Endothelial cell of umbilical vein (primary cell): ENCODE measurements at regions not wholly inside any gene's neighbourhood (a gene's known extent, or its start where the extent isn't known, plus 50 kb on each side); places are given as distances from the start of the nearest gene placed in this dataset.

Experiments used
- BruUV-seq: library from RNA; stranded (reverse); fragments of 400-500 nt; replicated peaks from 2 replicates; lab custom pipeline; 2021; lab: Mats Ljungman, UMichigan
- CTCF ChIA-PET: fragments of 300-600, 350-600 bp; sonication (Branson Sonifier 250); formaldehyde crosslinking; loops from one replicate; lab custom pipeline; 2021; ENCODE audit warnings: antibody characterized with exemption, inconsistent platforms; lab: Charles Lee
- POLR2A ChIA-PET: fragments of 300-600, 350-600 bp; sonication (Branson Sonifier 250); formaldehyde crosslinking; loops from one replicate; lab custom pipeline; 2021; ENCODE audit warnings: antibody characterized with exemption, inconsistent platforms; lab: Charles Lee
- DNase-seq: peaks from one replicate; pipeline ENCODE4 v3.0.0-alpha.2; 2011; ENCODE audit warnings: low read depth, low spot score
- FAIRE-seq: peaks from 2 replicates; lab custom pipeline; 2011; peaks lifted over from hg19 to GRCh38; lab: Jason Lieb, UNC
- H2AFZ ChIP-seq: 2 replicates; pipeline ENCODE4 v1.6.0; 2012; ENCODE audit warnings: low read depth, low read length, control low read depth, inconsistent platforms
- H3K27ac ChIP-seq: 2 replicates; pipeline ENCODE4 v1.5.1; 2011; ENCODE audit warnings: low read depth, mild to moderate bottlenecking, control low read depth, low read length, moderate library complexity; ENCODE audit not compliant: insufficient read depth
- H3K27me3 ChIP-seq, 2 experiments: 2 replicates each; pipeline versions ENCODE4 v1.6.0 to v1.6.1; 2011; ENCODE audit warnings: low read length in 2 of 2, mixed read lengths in 1 of 2; ENCODE audit not compliant: control insufficient read depth in 2 of 2, insufficient read depth in 2 of 2
- H3K36me3 ChIP-seq, 2 experiments: 2 replicates in 1 of 2; 3 replicates in 1 of 2; pipeline ENCODE4 v1.5.1; 2011; ENCODE audit warnings: low read length in 2 of 2, mild to moderate bottlenecking in 1 of 2, moderate library complexity in 1 of 2; ENCODE audit not compliant: control insufficient read depth in 2 of 2, insufficient read depth in 2 of 2; ENCODE audit errors: extremely low read depth in 1 of 2
- H3K4me1 ChIP-seq: 3 replicates; pipeline ENCODE4 v1.5.1; 2011; ENCODE audit warnings: mild to moderate bottlenecking, low read length; ENCODE audit not compliant: control insufficient read depth, insufficient read depth; ENCODE audit errors: extremely low read depth
- H3K4me2 ChIP-seq: 2 replicates; pipeline ENCODE4 v1.6.1; 2011; ENCODE audit warnings: low read length, control low read depth, mixed read lengths; ENCODE audit not compliant: insufficient read depth
- H3K4me3 ChIP-seq, 3 experiments: fragments of 200-600 bp in 1 of 3; sonication (generic), shearing (Covaris generic) in 1 of 3; replicated peaks in 1 of 3; 2 replicates each; pipeline ENCODE4 v1.5.1; 2011 to 2016; ENCODE audit warnings: control low read depth in 3 of 3, low read length in 3 of 3, mild to moderate bottlenecking in 2 of 3, inconsistent platforms in 1 of 3, low read depth in 1 of 3, moderate library complexity in 1 of 3; ENCODE audit not compliant: insufficient read depth in 1 of 3
- H3K79me2 ChIP-seq: 2 replicates; pipeline ENCODE4 v1.6.0; 2012; ENCODE audit warnings: low read length, inconsistent platforms; ENCODE audit not compliant: control insufficient read depth, insufficient read depth
- H3K9ac ChIP-seq: replicated peaks from 2 replicates; pipeline ENCODE3; 2011; ENCODE audit warnings: low read length, control low read depth; ENCODE audit not compliant: insufficient read depth; ENCODE audit errors: extremely low read depth
- H3K9me1 ChIP-seq: replicated peaks from 3 replicates; pipeline ENCODE4 v1.6.0; 2011; ENCODE audit warnings: mild to moderate bottlenecking, low read length; ENCODE audit not compliant: control insufficient read depth, insufficient read depth; ENCODE audit errors: extremely low read depth
- H3K9me3 ChIP-seq: replicated peaks from 2 replicates; pipeline ENCODE4 v1.5.1; 2012; ENCODE audit warnings: low read length, inconsistent platforms; ENCODE audit not compliant: control insufficient read depth, insufficient read depth
- H4K20me1 ChIP-seq: replicated peaks from 2 replicates; pipeline ENCODE3; 2011; ENCODE audit warnings: mild to moderate bottlenecking, low read length; ENCODE audit not compliant: control insufficient read depth, insufficient read depth; ENCODE audit errors: extremely low read depth
- CTCF ChIP-seq, 2 donors: IDR thresholded peaks; 1 replicate in 1 of 2; 2 replicates in 1 of 2; pipeline ENCODE4 v1.5.1; 2011; ENCODE audit warnings: low read length in 2 of 2, mild to moderate bottlenecking in 2 of 2, moderate library complexity in 2 of 2, control low read depth in 1 of 2, inconsistent platforms in 1 of 2, low read depth in 1 of 2; ENCODE audit not compliant: insufficient read depth in 1 of 2; ENCODE audit errors: extremely low read depth in 1 of 2
- EZH2 ChIP-seq: IDR thresholded peaks from 2 replicates; pipeline ENCODE4 v1.6.1; 2012; ENCODE audit warnings: borderline replicate concordance, low read depth, mild to moderate bottlenecking, moderate library complexity, low read length, inconsistent platforms; ENCODE audit not compliant: severe bottlenecking
- FOS ChIP-seq: IDR thresholded peaks from 2 replicates; pipeline ENCODE4 v1.6.1; 2011; ENCODE audit warnings: mild to moderate bottlenecking, low read length, moderate library complexity, borderline replicate concordance; ENCODE audit not compliant: insufficient read depth
- GATA2 ChIP-seq: IDR thresholded peaks from 2 replicates; pipeline ENCODE4 v1.7.0; 2011; ENCODE audit warnings: low read depth, mild to moderate bottlenecking, moderate library complexity, mixed read lengths, low read length; ENCODE audit not compliant: insufficient read length, insufficient read depth
- JUN ChIP-seq: IDR thresholded peaks from 2 replicates; pipeline ENCODE4 v1.6.1; 2011; ENCODE audit warnings: borderline replicate concordance, low read depth; ENCODE audit not compliant: insufficient read length, insufficient read depth
- MAX ChIP-seq: IDR thresholded peaks from 2 replicates; pipeline ENCODE4 v1.6.1; 2011; ENCODE audit not compliant: insufficient read depth, insufficient read length
- MYC ChIP-seq: IDR thresholded peaks from one replicate; pipeline ENCODE4 v1.6.1; 2011; ENCODE audit warnings: mild to moderate bottlenecking, low read depth, low read length
- POLR2A ChIP-seq: IDR thresholded peaks from 2 replicates; pipeline ENCODE4 v1.6.1; 2012; ENCODE audit warnings: low read depth, mild to moderate bottlenecking, control low read depth, low read length
- POLR2AphosphoS5 ChIP-seq: IDR thresholded peaks from 2 replicates; pipeline ENCODE4 v1.6.1; 2012; ENCODE audit warnings: low read depth, mild to moderate bottlenecking, control low read depth, low read length, moderate library complexity; ENCODE audit not compliant: insufficient read depth
- dilution Hi-C: fragments of 300-500 bp; cut with MboI; formaldehyde crosslinking; loops from one replicate; pipeline ENCODE4 v1.15.0; 2019; ENCODE audit warnings: low sequenced_read_pairs; ENCODE audit not compliant: extremely low pct_ligation_motif_present
- intact Hi-C: fragments of 100-400 bp; cut with micrococcal nuclease; formaldehyde crosslinking; loops from one replicate; pipeline ENCODE4 v1.10.0; 2022

- DNase-seq (no peak), FAIRE-seq (no peak)
- dilution Hi-C loops (no loop called here), intact Hi-C loops (no loop called here)
- Histone ChIP-seq H4K20me1 (no peaks in the 10 kb centered on the region), H3K4me3 (no peak overlapping the region), H3K9ac (no peak overlapping the region), H3K9me3 (no peaks in the 10 kb centered on the region), H3K4me2 (no peak overlapping the region), H3K36me3 (no peaks in the 10 kb centered on the region), H3K79me2 (no peaks in the 10 kb centered on the region), H3K27ac (no peak overlapping the region), H3K4me1 (no peaks in the 10 kb centered on the region), H3K9me1 (no peaks in the 10 kb centered on the region), H2AFZ (no peak overlapping the region), H3K27me3 (no peaks in the 10 kb centered on the region)
- no peak for TF ChIP-seq POLR2AphosphoS5
- TF ChIP-seq MAX = no peak
- TF ChIP-seq POLR2A = no peak
- no peak for TF ChIP-seq CTCF (IDR thresholded peaks at IDR 0.05; ENCODE audit: extremely low read depth in 1 of 2, insufficient read depth in 1 of 2, low read depth in 1 of 2, low read length in 2 of 2)
- no peak for TF ChIP-seq FOS
- TF ChIP-seq JUN = no peak
- TF ChIP-seq GATA2 = no peak
- no peak for TF ChIP-seq MYC
- TF ChIP-seq EZH2 = no peak
- no TSS peak for BruUV-seq
- CTCF ChIA-PET = no interaction called here
- POLR2A ChIA-PET = no interaction called here
These were observed 291.1 kb upstream of the TUT7 start for GRCh38 chr9:86645303-86645702.
